Vagina (tissue), 2 donors: ENCODE measurements at regions not wholly inside any gene's neighbourhood (a gene's known extent, or its start where the extent isn't known, plus 50 kb on each side); places are given as distances from the start of the nearest gene placed in this dataset.

Experiments used
- DNase-seq, 2 donors: peaks; one replicate each; pipeline ENCODE4 v3.0.0-alpha.2; 2017; ENCODE audit errors: extremely low spot score in 2 of 2
- H3K27ac ChIP-seq: fragments of 200-600 bp; sonication (generic); one replicate; pipeline ENCODE4 v1.5.1; 2019
- H3K27me3 ChIP-seq: fragments of 200-600 bp; sonication (generic); one replicate; pipeline ENCODE4 v1.5.1; 2019
- H3K36me3 ChIP-seq, 2 donors: fragments of 200-600 bp; sonication (generic); one replicate each; pipeline ENCODE4 v1.5.1; 2017 to 2019
- H3K4me1 ChIP-seq: fragments of 200-600 bp; sonication (generic); one replicate; pipeline ENCODE4 v1.5.1; 2019
- H3K4me3 ChIP-seq, 2 donors: fragments of 200-600 bp; sonication (generic); 1 replicate in 1 of 2; 2 replicates in 1 of 2; pipeline ENCODE4 v1.5.1; 2016 to 2019
- H3K9me3 ChIP-seq: fragments of 200-600 bp; sonication (generic); one replicate; pipeline ENCODE4 v1.5.1; 2019
- CTCF ChIP-seq, 3 experiments: fragments of 450-650 bp in 2 of 3; fragments of 200-600 bp in 1 of 3; sonication (generic) in 1 of 3; IDR thresholded peaks; one replicate each; pipeline ENCODE4 v1.5.1; 2017 to 2019; ENCODE audit warnings: antibody characterized with exemption in 3 of 3, mild to moderate bottlenecking in 2 of 3, moderate library complexity in 2 of 3
- POLR2A ChIP-seq, 2 donors: fragments of 450-650 bp; IDR thresholded peaks; one replicate each; pipeline ENCODE4 v1.6.1; 2017; ENCODE audit warnings: antibody characterized with exemption in 2 of 2, mild to moderate bottlenecking in 2 of 2, moderate library complexity in 2 of 2
- POLR2AphosphoS5 ChIP-seq, 2 donors: sonication (generic); formaldehyde crosslinking; IDR thresholded peaks; one replicate each; pipeline ENCODE4 v1.9.0; 2017; ENCODE audit warnings: antibody characterized with exemption in 2 of 2, mild to moderate bottlenecking in 2 of 2, low read depth in 1 of 2; ENCODE audit not compliant: insufficient read depth in 1 of 2
- intact Hi-C: fragments of 100-400 bp; cut with DNase I; formaldehyde crosslinking; loops from one replicate; pipeline ENCODE4 v1.15.1; 2023

- DNase-seq = no peak
- intact Hi-C loops = no loop called here
- H3K9me3 ChIP-seq = no peaks in the 10 kb centered on the region
- H3K27me3 ChIP-seq = no peaks in the 10 kb centered on the region
- H3K36me3 ChIP-seq = no peaks in the 10 kb centered on the region
- H3K4me3 ChIP-seq = no peak overlapping the region
- TF ChIP-seq POLR2AphosphoS5 (IDR thresholded peaks at IDR 0.05; ENCODE audit: insufficient read depth in 1 of 2, low read depth in 1 of 2) (no peak), POLR2A (IDR thresholded peaks at IDR 0.05) (no peak), CTCF (IDR thresholded peaks at IDR 0.05) (no peak)
- no peak overlapping the region for H3K27ac ChIP-seq
- no peaks in the 10 kb centered on the region for H3K4me1 ChIP-seq
Observed at GRCh38 chr10:65719790-65720189, 1206.0 kb upstream of the LRRTM3 start.

- no peak for TF ChIP-seq POLR2A (IDR thresholded peaks at IDR 0.05)
- Histone ChIP-seq H3K9me3 (no peaks in the 10 kb centered on the region), H3K36me3 (no peaks in the 10 kb centered on the region), H3K27me3 (no peaks in the 10 kb centered on the region), H3K27ac (no peak overlapping the region), H3K4me3 (no peak overlapping the region), H3K4me1 (no peaks in the 10 kb centered on the region)
- intact Hi-C loops = no loop called here
- DNase-seq = no peak
Observed at GRCh38 chr10:65720901-65721300, 1204.9 kb upstream of the LRRTM3 start.

- intact Hi-C loops = no loop called here
- H3K4me3 ChIP-seq = no peak overlapping the region
- no peak for DNase-seq
- TF ChIP-seq POLR2AphosphoS5 (IDR thresholded peaks at IDR 0.05; ENCODE audit: insufficient read depth in 1 of 2, low read depth in 1 of 2) = no peak
- TF ChIP-seq CTCF (IDR thresholded peaks at IDR 0.05) = no peak
- TF ChIP-seq POLR2A (IDR thresholded peaks at IDR 0.05) = no peak
- H3K27me3 ChIP-seq = no peaks in the 10 kb centered on the region
- no peaks in the 10 kb centered on the region for H3K9me3 ChIP-seq
- H3K27ac ChIP-seq = no peak overlapping the region
- H3K4me1 ChIP-seq = no peaks in the 10 kb centered on the region
- no peaks in the 10 kb centered on the region for H3K36me3 ChIP-seq
Observed at GRCh38 chr10:65723525-65723924, 1202.3 kb upstream of the LRRTM3 start.

- Histone ChIP-seq H3K4me1 (no peaks in the 10 kb centered on the region), H3K4me3 (no peak overlapping the region), H3K36me3 (no peaks in the 10 kb centered on the region), H3K9me3 (no peaks in the 10 kb centered on the region), H3K27me3 (no peaks in the 10 kb centered on the region), H3K27ac (no peak overlapping the region)
- intact Hi-C loops = no loop called here
- DNase-seq = no peak
- no peak for TF ChIP-seq POLR2A (IDR thresholded peaks at IDR 0.05)
- TF ChIP-seq CTCF (IDR thresholded peaks at IDR 0.05) = no peak
- TF ChIP-seq POLR2AphosphoS5 (IDR thresholded peaks at IDR 0.05; ENCODE audit: insufficient read depth in 1 of 2, low read depth in 1 of 2) = no peak
Observed at GRCh38 chr10:65735382-65735781, 1190.5 kb upstream of the LRRTM3 start.

GRCh38 chr10:65742906-65743305 is 1182.9 kb upstream of the LRRTM3 start:
- DNase-seq = no peak
- Histone ChIP-seq H3K9me3 (no peaks in the 10 kb centered on the region), H3K27me3 (no peaks in the 10 kb centered on the region), H3K36me3 (no peaks in the 10 kb centered on the region), H3K4me3 (no peak overlapping the region), H3K27ac (no peak overlapping the region), H3K4me1 (no peaks in the 10 kb centered on the region)
- intact Hi-C loops = no loop called here
- TF ChIP-seq CTCF (IDR thresholded peaks at IDR 0.05) (no peak), POLR2AphosphoS5 (IDR thresholded peaks at IDR 0.05; ENCODE audit: insufficient read depth in 1 of 2, low read depth in 1 of 2) (no peak), POLR2A (IDR thresholded peaks at IDR 0.05) (no peak)

- Histone ChIP-seq H3K9me3 (no peaks in the 10 kb centered on the region), H3K27me3 (no peaks in the 10 kb centered on the region), H3K36me3 (no peaks in the 10 kb centered on the region), H3K4me3 (no peak overlapping the region), H3K27ac (no peak overlapping the region), H3K4me1 (no peaks in the 10 kb centered on the region)
- TF ChIP-seq POLR2AphosphoS5 (IDR thresholded peaks at IDR 0.05; ENCODE audit: insufficient read depth in 1 of 2, low read depth in 1 of 2) (no peak), POLR2A (IDR thresholded peaks at IDR 0.05) (no peak), CTCF (IDR thresholded peaks at IDR 0.05) (no peak)
- DNase-seq = no peak
- intact Hi-C loops = no loop called here
Observed at GRCh38 chr10:65751218-65751617, 1174.6 kb upstream of the LRRTM3 start.
